ENCODE measurements at regions not wholly inside any gene's neighbourhood (a gene's known extent, or its start where the extent isn't known, plus 50 kb on each side); places are given as distances from the start of the nearest gene placed in this dataset.

DNA sequence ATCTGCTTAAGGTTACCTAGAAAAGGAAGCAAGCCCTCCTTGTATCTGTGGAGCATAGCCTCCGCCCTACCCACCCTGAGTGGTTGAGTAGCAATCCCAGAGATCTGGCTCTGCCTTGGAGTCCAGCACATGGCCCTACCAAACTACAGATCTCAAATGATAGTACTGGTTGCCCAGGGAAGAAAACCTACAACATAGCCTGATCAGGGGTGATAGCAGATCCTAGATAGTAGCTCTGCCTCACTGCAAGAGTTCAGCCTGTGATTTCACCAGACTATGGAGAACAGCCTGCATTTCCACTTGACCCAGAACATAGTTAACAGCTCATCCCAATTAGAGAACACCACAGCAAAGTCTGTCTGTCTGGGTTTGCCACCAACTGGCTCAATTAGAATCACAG, 279.5 kb downstream of the ETNK1 start:
- no peak for DNase-seq (ENCODE audit: low spot score)

- DNase-seq (ENCODE audit: low spot score), result no peak
Measured at GRCh38 chr12:22916241-22916640, 291.3 kb downstream of the ETNK1 start.

DNA sequence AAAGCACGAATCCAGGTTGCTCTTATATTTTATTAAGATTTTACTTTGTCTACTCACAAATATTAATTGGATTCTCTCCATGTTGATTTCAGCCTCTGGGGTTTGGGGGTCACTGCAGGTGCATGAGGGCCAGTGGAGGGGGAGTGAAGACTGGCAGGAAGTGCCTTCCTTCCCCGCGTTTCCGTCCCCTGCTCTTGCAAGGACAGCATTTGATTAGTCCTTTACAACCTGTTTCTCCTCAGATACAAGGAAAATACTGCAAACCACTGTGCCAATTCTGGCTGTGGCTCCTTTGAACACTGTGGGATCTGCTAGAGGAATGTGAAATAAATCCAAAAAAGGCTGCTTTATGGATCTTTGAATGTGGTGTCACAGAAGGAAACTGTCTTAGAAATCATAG, 291.8 kb downstream of the ETNK1 start:
- no peak for DNase-seq (ENCODE audit: low spot score)

DNA sequence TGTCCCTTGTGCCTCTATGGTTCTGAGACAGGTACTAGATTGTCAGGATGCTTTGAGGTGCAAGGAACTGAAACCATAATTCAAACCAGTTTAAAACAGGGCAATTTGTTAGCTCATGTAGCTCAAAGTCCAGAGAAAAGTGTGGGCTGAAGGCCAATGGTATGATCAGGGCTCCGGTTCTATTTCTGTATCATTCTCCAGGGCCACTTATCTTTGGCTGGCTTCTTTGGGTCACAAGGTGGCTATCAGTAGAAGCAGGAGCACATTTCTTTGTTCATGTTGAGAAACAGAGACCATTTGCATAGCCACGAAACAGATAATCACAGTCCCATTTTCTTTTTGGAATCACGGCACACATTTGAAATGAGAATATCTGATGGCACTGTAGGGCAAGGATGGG, 294.9 kb downstream of the ETNK1 start:
- no peak for DNase-seq (ENCODE audit: low spot score)

GRCh38 chr12:22923768-22924167, 298.8 kb downstream of the ETNK1 start:
- DNase-seq (ENCODE audit: low spot score), result no peak

GRCh38 chr12:22924391-22924790, 299.4 kb downstream of the ETNK1 start:
- DNase-seq (ENCODE audit: low spot score), result no peak

GRCh38 chr12:22925623-22926022, 300.7 kb downstream of the ETNK1 start:
- no peak for DNase-seq (ENCODE audit: low spot score)

GRCh38 chr12:22932431-22932830, 307.5 kb downstream of the ETNK1 start:
- no peak for DNase-seq (ENCODE audit: low spot score)

- no peak for DNase-seq (ENCODE audit: low spot score)
Measured at GRCh38 chr12:22935090-22935489, 310.1 kb downstream of the ETNK1 start.

DNA sequence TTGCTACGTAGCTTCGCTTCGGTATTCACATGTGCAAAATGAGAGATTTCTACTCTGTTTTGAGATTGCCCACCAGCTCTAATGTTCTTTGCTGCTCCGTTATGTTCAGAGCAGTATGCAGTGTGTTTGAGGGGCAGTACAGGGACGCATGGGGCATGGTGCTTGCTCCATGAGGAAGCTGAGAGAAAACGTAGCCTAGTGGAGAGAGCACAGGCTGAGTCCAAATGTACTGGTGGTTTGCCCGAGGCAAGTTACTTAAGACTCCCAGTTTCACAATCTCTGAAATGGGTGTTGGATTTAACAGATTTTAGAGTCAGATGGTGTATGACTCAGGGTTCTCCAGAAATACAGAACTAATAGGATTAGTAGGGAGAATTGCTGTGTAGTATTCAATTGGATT, 310.5 kb downstream of the ETNK1 start:
- no peak for DNase-seq (ENCODE audit: low spot score)

- DNase-seq (ENCODE audit: low spot score), result no peak
Measured at GRCh38 chr12:22938323-22938722, 313.4 kb downstream of the ETNK1 start.

- DNase-seq (ENCODE audit: low spot score), result no peak
Measured at GRCh38 chr12:22951206-22951605, 326.2 kb downstream of the ETNK1 start.

GRCh38 chr12:22956690-22957089, 331.7 kb downstream of the ETNK1 start:
- DNase-seq (ENCODE audit: low spot score), result no peak

DNA sequence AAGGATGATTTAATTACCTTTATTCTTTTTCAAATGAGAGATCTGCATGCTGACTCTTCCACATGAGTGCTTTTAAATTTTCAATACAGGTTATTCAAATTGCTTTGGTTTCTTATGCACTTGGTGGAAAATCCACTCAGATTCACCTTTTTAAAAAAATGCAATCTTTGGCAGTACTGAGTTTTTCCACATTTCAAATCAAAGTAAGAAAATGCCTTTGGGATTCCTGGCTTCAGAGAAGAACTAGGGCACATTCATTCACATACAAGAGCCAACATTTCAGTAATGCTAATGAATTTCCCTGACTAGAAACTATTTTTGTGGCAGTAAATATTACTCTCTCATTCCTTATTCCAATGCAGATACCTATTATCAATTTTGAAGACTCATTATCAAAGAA, 342.2 kb downstream of the ETNK1 start:
- no peak for DNase-seq (ENCODE audit: low spot score)

DNA sequence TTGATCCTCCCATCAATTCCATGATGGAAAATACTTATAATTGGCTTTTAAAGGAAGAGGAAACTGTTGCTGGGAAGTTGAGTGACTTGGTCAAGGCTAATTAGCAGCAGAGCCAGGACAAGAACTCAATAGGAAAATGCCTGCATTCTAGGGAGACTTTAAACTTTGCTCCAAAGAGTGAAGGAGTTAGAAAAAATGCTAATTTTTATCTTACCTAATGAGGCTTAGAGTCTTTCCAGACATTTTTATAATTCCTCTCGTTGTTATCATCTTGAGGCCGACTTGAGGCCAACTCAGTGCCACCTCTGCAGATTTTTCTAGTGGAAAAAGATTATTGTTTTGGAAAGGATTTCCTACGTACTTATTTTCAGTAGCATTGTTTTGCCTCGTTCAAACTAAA, 344.6 kb downstream of the ETNK1 start:
- DNase-seq (ENCODE audit: low spot score), result no peak

GRCh38 chr12:22971247-22971646, 346.3 kb downstream of the ETNK1 start:
- DNase-seq (ENCODE audit: low spot score), result no peak

DNA sequence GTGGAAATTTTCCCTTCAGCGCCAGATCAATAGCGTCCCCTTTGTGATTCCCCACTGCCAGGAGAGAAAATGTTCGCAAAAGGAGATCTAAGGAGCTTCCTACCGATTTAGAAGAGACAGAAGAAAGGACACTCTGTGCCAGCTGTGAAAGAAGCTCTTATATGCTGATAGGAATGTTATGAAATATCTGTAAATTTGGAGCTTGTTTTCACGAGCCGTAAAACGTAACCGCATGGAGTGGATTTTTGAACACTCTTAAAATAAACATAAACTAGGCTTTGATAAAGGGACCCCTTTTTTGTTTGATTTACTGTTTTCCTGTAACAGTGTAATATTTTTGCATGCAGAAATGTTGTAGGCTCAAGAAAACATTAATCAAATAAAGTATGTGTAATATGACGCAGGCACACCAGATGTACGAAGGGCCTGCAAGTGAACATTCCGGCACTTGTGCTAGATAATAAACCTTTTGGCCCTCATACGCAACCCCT, 346.8 kb downstream of the ETNK1 start:
- no peak for DNase-seq (ENCODE audit: low spot score)

- no peak for DNase-seq (ENCODE audit: low spot score)
Measured at GRCh38 chr12:22974865-22975264, 349.9 kb downstream of the ETNK1 start.

DNA sequence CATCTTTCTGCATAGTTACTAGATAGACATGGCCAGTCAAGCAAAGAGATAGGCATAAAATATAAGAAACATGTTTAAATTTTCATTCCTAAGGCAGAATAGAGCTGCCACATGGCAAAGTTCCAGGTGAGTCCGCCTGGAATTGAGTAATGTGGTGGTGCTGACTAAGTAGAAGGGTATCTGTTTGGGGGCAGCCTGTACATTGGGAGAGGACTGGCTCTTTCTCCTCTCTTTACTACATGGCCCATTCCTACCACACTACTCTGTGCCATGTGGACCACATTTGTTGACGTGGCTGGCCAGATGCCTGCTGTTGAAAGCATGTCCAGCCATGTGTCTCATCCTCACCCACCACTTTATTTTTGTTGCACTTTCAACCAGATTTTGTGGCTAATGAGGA, 354.0 kb downstream of the ETNK1 start:
- no peak for DNase-seq (ENCODE audit: low spot score)

DNA sequence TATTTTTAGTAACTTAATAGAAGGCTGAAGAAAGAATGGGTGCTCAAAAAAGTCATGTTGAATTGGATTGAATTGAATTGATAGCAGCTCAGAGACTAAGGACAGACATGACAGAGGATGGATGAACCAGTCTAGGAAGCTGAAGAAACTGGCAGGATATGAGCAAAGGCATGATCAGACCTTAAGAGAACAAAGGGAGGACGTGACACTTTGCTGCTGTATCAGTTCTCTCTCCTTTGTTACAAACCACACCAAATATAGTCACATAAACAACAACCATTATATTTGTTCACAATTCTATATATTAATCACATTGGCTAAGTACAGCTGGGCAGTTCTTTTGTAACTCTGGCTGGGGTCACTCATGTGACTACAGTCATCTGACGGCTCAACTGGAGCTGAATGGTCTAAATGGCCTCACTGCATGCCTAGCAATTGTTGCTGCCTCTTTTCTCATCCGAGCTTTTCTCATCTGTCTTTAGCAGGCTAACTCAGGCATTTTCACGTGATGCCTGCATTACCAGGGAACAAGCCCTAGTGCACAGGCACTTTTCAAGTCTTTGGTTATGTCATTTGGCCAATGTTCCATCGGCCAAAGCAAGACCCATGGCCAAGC, 355.0 kb downstream of the ETNK1 start:
- DNase-seq (ENCODE audit: low spot score), result no peak

- DNase-seq (ENCODE audit: low spot score), result no peak
Measured at GRCh38 chr12:22981711-22982110, 356.7 kb downstream of the ETNK1 start.

- DNase-seq (ENCODE audit: low spot score), result no peak
Measured at GRCh38 chr12:22982635-22983034, 357.7 kb downstream of the ETNK1 start.

DNA sequence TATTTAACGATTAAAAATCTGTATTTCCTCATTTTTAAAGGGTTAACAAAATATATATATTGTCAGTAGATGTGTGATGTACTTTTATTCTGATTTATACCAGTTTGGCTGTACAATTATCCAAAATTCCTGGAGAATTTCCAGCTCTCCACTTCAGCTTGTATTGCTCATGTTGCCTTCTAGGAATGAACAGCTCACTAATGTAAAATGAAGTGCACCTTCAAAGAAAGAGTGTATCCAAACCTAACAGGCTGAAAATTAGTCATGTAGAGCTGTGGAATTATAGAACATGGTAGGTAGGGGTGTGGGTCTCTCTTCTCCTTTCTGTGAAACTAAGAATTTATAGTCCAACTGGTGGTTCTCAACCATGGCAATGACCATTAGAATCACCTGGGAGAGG, 362.0 kb downstream of the ETNK1 start:
- DNase-seq (ENCODE audit: low spot score), result no peak

DNA sequence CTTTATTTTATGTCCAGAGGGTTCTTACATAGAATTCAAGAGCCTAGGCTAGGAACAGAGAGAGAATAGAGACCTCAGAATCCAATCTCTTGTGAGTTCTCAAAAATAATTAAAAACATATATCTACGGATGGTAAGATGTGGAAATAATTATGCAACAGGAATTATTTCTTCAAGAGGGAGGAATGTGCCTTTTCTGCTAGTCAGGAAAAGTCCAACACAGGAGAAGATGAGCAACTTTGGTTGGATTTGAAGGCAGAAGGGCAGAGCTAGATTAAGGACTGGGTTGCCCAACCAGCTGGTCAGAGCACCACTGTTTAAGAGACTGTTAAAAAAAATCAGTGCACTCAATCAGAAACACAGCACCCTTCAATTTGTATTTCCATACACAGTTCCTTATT, 365.5 kb downstream of the ETNK1 start:
- no peak for DNase-seq (ENCODE audit: low spot score)

Measured in activated CD4-positive, alpha-beta T cell treated with anti-CD3 and anti-CD28 coated beads, Interleukin-2, Interleukin-4, amounts not matched to agents 100 ng/mL and 50 ng/mL, durations not matched to agents 16 hours and 8 hours (primary cell).